NCI-H1092 treated with DMSO at 0.1 percent for 48 hours (cell line): ENCODE measurements at regions not wholly inside any gene's neighbourhood (a gene's known extent, or its start where the extent isn't known, plus 50 kb on each side); places are given as distances from the start of the nearest gene placed in this dataset.

Experiments used
- DNase-seq: peaks from one replicate; lab custom pipeline; 2025; lab: John Stamatoyannopoulos, UW

DNA sequence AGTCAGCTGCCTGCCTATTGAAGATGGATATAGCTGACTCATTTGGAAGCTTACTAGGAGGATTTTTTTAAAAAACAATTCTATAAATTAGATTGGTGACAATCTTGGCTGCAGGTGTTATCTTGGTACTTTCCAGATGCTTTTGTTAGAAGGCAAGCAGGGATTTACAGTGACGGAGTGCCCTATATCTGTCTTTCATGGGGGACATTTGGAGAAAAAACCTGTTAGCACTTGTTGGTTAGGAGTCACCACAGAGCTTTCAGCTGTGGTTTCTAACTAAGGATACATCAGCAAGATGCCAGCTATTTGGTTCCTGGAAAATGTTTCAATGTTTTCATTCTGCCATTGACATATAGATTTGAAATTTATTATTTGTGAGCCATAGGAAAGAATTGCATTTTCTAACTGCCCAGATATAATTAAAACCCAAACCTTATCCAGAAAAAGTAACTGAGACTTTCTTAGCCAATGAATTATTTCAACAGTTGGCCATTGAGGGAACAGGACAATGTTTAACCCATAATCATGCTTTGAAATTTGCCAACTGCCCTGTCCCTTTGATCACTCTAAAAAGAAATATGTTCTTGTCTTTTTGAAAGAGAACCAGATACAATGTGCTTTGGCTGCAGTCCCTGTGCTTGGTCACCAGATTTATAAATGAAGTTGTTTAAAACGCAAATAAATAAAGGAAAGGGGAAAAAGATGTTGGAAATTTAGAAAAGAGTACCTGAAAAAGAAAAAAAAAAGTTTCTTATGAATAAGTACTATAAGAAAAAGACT, 761.0 kb upstream of the CXADR start:
- no peak for DNase-seq

DNA sequence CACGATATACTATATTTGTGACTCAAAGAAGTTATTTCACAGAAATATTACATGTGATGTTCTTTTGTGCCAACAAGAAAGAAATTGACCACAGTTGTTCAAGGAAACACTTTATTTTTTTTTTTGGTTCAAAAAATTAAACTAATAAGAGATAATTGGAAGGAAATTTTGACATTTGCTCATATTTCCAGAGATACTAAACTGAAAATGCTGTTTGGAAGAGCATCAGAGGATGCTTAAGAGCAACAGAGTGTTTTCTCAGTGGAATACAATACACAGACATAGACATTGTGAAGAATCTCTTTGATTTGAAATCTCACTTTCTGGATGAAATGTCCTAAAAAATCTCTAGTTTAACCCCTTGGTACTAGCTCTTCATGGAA, 760.4 kb upstream of the CXADR start:
- no peak for DNase-seq

- DNase-seq = no peak
These were observed 757.8 kb upstream of the CXADR start for GRCh38 chr21:16755061-16755460.

DNA sequence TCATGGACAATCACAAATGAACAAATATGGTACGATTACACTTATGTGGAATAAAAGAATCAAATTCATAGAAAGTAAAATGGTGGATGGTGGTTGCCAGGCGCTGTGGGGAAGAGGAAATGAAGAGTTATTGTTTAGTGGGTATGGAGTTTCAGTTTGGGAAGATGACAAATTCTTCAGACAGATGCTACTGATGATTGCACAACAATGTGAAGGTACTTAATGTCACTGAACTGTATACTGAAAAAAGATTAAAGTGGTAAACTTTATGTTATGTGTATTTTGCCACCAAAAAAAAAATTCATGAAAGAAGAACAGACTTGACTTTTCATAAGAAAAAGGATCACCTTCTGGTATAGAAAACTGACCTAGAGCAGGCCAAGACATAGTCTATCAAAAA, 745.6 kb upstream of the CXADR start:
- DNase-seq = no peak

DNA sequence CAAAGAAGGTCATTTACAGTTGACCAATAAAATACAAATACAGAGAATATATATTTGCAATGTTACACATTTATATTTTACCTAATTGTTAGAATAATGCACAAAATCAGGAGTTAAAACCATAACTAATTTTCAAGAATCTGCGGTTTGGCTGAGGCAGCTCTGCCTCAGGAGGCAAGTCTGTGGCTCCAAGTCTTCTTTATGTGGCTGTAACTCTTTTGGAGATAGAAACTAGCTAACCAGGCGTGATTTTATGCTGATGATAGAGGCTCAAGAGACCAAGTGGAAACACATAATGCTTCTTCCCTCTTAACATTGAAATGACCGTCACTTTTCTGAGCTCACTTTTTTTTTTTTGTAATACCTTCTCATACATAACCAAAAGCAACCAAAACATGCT, 744.7 kb upstream of the CXADR start:
- DNase-seq = no peak

GRCh38 chr21:16770266-16770665, 742.6 kb upstream of the CXADR start:
- DNase-seq = no peak

GRCh38 chr21:16773206-16773605, 739.6 kb upstream of the CXADR start:
- no peak for DNase-seq

- peak; percentile 84 for DNase-seq
These were observed 737.8 kb upstream of the CXADR start for GRCh38 chr21:16775076-16775475.

- peak; percentile 45 for DNase-seq
These were observed 735.7 kb upstream of the CXADR start for GRCh38 chr21:16777041-16777720.

DNA sequence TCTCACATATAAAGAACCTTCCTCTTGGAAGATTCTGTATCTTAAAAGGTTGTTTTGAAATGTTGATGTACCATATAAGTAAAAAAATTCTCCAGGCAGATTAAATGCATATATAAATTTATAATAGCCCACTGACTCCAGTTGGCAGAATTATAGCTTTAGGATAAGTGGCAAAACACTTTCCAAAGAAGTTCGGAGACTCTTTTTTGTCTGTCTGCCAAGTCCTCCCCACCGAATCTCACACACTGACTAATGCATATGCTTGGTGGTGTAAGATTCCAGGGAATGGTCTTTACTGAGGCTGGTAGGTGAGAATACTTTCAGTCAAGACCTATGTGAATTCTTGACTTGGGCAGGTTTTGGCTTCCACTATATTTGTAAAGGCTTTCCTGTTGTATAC, 724.3 kb upstream of the CXADR start:
- DNase-seq = no peak

DNA sequence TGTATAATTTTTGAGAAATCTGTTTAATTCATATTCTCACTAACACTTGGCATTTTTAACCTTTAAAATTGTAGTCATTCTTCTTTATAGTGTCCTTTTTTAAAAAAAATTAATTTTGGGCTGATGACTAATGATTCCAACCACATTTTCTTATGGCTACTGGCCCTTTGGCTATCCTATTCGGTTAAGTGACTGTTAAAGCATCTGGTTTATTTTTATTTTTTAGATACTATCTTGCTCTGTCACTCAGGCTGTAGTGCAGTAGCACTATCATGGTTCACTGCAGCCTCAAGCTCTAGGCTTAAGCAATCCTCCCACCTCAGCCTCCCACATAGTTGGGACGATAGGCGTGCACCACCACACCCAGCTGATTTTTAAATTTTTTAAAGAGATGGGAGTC, 723.2 kb upstream of the CXADR start:
- no peak for DNase-seq

- no peak for DNase-seq
These were observed 720.7 kb upstream of the CXADR start for GRCh38 chr21:16792101-16792500.

DNA sequence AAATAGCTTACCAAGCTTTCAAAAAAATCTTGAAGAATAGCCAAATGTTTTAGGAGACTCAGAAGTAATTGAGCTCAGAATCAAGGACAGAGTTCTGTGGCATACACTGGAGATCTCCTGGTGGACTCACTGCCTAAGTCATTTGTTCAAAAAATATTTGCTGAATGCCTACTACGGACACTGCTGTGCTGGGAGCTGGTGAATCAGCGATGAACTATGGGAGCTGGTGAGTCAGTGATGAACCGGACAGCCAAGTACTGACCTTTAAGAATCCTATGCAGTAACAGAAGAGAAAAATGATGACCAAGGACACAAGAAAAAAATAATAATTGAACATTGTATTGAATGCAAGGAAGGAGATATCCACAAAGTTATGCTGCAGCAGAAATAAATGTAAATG, 717.9 kb upstream of the CXADR start:
- no peak for DNase-seq

- no peak for DNase-seq
These were observed 716.1 kb upstream of the CXADR start for GRCh38 chr21:16796776-16797175.

- no peak for DNase-seq
These were observed 715.3 kb upstream of the CXADR start for GRCh38 chr21:16797540-16797939.

DNA sequence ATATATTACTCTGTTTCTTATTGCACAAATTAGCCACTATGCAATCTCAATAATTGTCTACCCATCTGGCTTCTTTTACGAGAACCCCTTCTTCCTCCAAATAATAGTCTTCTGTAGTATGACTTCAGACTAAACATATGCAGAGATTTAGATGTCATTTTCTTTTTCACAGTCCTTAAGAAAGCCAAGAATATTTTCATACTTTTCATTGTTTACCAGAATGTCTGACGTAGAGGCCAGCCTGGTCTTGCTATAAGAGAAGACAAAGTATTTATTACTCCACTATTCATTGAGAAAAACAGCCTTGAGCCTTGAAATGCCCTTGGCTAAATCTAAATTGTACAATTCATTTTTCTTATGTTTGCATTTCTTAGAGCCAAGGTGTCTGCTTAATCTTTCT, 714.9 kb upstream of the CXADR start:
- DNase-seq = no peak

DNA sequence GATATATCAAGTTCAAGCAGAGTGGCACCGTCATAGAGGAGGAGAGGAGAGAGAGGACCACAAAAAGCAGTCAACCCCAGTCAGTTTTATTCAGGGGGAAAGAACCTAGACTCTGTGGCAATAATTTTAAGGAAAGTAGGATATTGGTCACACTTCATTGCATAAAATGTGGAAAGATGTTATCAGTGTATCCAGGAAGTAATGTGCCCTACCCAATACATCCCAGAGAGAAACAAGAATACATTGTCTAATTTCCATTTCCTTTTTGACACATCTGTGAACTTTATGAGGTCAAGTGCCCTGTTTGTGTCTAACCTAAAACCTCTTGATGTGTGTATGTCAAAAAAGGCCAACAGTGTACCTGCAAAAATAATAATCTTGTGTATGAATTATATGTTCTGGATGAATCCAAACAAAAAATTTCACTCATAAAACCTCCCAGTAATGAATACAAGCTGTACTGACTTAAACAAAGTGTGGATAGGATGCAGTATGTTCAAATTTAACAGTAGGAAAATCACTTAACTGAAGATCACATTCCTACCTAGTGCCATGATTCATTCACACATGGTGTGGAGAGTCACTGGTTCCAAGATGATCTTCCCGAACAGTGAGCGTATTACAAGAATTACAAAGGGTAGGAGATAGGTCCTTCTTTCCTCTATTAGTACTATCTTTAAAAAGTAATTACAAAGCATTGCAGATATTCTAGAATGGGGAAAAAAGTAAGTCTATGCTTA, 712.1 kb upstream of the CXADR start:
- DNase-seq = no peak

DNA sequence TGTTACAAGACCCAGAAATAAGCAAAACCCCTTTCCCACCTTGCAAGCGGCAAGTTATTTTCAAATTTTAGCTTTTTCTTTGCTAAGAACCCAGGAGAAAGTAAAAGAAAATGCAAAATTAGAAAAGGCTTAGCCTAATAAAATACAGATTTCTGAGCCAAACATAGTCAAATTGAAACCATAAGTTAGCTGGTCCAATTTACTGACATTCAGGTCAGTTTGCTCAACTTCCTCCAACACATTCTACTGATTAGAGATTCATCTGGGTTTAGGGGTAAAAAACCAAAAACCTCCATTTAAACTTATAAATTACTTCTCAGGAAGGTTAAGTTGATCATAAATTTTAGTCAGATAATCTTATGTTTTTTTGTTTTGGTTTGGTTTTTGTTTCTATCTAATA, 701.8 kb upstream of the CXADR start:
- DNase-seq = no peak

- DNase-seq = no peak
These were observed 700.9 kb upstream of the CXADR start for GRCh38 chr21:16811970-16812369.

DNA sequence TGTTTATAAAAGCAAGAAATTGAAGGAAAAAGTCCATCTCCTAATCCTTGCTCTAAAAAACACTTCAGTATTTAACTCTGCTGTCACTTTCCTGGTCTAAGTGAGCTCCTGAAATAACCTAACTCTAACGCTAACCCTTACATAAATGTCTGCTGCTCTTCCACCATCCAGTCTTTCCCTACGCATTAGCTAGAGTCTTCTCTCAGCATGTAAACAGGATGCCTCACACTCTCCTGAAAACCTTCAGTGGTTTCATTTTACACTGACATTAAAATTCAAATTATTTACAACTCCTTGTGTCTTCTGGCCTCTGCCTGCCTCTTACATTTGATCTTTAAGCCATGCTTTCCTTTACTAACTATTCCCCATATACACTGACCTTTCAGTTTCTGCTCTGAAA, 697.6 kb upstream of the CXADR start:
- no peak for DNase-seq

GRCh38 chr21:16821588-16821987, 691.3 kb upstream of the CXADR start:
- no peak for DNase-seq

GRCh38 chr21:16829532-16829931, 683.3 kb upstream of the CXADR start:
- DNase-seq = no peak

- no peak for DNase-seq
These were observed 680.1 kb upstream of the CXADR start for GRCh38 chr21:16832791-16833190.
